Rectal smooth muscle tissue (tissue), 1 donor: ENCODE measurements at regions not wholly inside any gene's neighbourhood (a gene's known extent, or its start where the extent isn't known, plus 50 kb on each side); places are given as distances from the start of the nearest gene placed in this dataset.

Experiments used
- H3K27ac ChIP-seq: one replicate; pipeline ENCODE4 v1.7.0; 2013; ENCODE audit warnings: low read depth, low read length, inconsistent platforms
- H3K27me3 ChIP-seq: one replicate; pipeline ENCODE4 v1.7.0; 2013; ENCODE audit warnings: low read length; ENCODE audit not compliant: control insufficient read depth, insufficient read depth
- H3K36me3 ChIP-seq: one replicate; pipeline ENCODE4 v1.7.0; 2013; ENCODE audit warnings: low read length; ENCODE audit not compliant: control insufficient read depth, insufficient read depth
- H3K4me1 ChIP-seq: one replicate; pipeline ENCODE4 v1.7.0; 2013; ENCODE audit warnings: low read length; ENCODE audit not compliant: control insufficient read depth, insufficient read depth
- H3K4me3 ChIP-seq: one replicate; pipeline ENCODE4 v1.7.0; 2013; ENCODE audit warnings: low read length
- H3K9ac ChIP-seq: one replicate; pipeline ENCODE4 v1.7.0; 2013; ENCODE audit warnings: low read length

GRCh38 chr7:16021851-16022250 lies 335.4 kb upstream of the MEOX2 start:
- Histone ChIP-seq H3K4me1 (peaks cover 11% of the 10 kb centered on the region), H3K9ac (no peak overlapping the region), H3K4me3 (no peak overlapping the region), H3K27ac (no peak overlapping the region), H3K27me3 (no peaks in the 10 kb centered on the region), H3K36me3 (no peaks in the 10 kb centered on the region)

- Histone ChIP-seq H3K27ac (no peak overlapping the region), H3K4me1 (no peaks in the 10 kb centered on the region), H3K9ac (no peak overlapping the region), H3K27me3 (no peaks in the 10 kb centered on the region), H3K36me3 (no peaks in the 10 kb centered on the region), H3K4me3 (no peak overlapping the region)
Measured at GRCh38 chr7:16015981-16016380, 329.5 kb upstream of the MEOX2 start.

- H3K4me3 ChIP-seq: no peak overlapping the region
- H3K27me3 ChIP-seq: no peaks in the 10 kb centered on the region
- H3K4me1 ChIP-seq: no peaks in the 10 kb centered on the region
- H3K36me3 ChIP-seq: no peaks in the 10 kb centered on the region
- H3K27ac ChIP-seq: no peak overlapping the region
- H3K9ac ChIP-seq: no peak overlapping the region
Measured at GRCh38 chr7:16014031-16014430, 327.5 kb upstream of the MEOX2 start.

- no peaks in the 10 kb centered on the region for H3K36me3 ChIP-seq
- H3K4me3 ChIP-seq: no peak overlapping the region
- H3K27me3 ChIP-seq: no peaks in the 10 kb centered on the region
- H3K27ac ChIP-seq: no peak overlapping the region
- H3K4me1 ChIP-seq: no peaks in the 10 kb centered on the region
- no peak overlapping the region for H3K9ac ChIP-seq
Measured at GRCh38 chr7:16007911-16008310, 321.4 kb upstream of the MEOX2 start.

- no peak overlapping the region for H3K9ac ChIP-seq
- H3K4me3 ChIP-seq: no peak overlapping the region
- no peaks in the 10 kb centered on the region for H3K4me1 ChIP-seq
- no peaks in the 10 kb centered on the region for H3K27me3 ChIP-seq
- no peaks in the 10 kb centered on the region for H3K36me3 ChIP-seq
- H3K27ac ChIP-seq: no peak overlapping the region
Measured at GRCh38 chr7:16004702-16005101, 318.2 kb upstream of the MEOX2 start.

GRCh38 chr7:16001477-16001876 lies 315.0 kb upstream of the MEOX2 start:
- Histone ChIP-seq H3K4me3 (no peak overlapping the region), H3K9ac (no peak overlapping the region), H3K36me3 (no peaks in the 10 kb centered on the region), H3K4me1 (no peaks in the 10 kb centered on the region), H3K27ac (no peak overlapping the region), H3K27me3 (no peaks in the 10 kb centered on the region)

- Histone ChIP-seq H3K36me3 (no peaks in the 10 kb centered on the region), H3K27me3 (no peaks in the 10 kb centered on the region), H3K27ac (no peak overlapping the region), H3K9ac (no peak overlapping the region), H3K4me1 (no peaks in the 10 kb centered on the region), H3K4me3 (no peak overlapping the region)
Measured at GRCh38 chr7:15998617-15999016, 312.1 kb upstream of the MEOX2 start.

GRCh38 chr7:15995027-15995426 lies 308.5 kb upstream of the MEOX2 start:
- H3K4me3 ChIP-seq: no peak overlapping the region
- no peak overlapping the region for H3K27ac ChIP-seq
- H3K9ac ChIP-seq: no peak overlapping the region
- no peaks in the 10 kb centered on the region for H3K4me1 ChIP-seq
- H3K36me3 ChIP-seq: no peaks in the 10 kb centered on the region
- H3K27me3 ChIP-seq: no peaks in the 10 kb centered on the region

GRCh38 chr7:15989194-15989593 lies 302.7 kb upstream of the MEOX2 start:
- no peak overlapping the region for H3K27ac ChIP-seq
- no peaks in the 10 kb centered on the region for H3K27me3 ChIP-seq
- H3K4me1 ChIP-seq: no peaks in the 10 kb centered on the region
- H3K4me3 ChIP-seq: no peak overlapping the region
- no peaks in the 10 kb centered on the region for H3K36me3 ChIP-seq
- H3K9ac ChIP-seq: no peak overlapping the region

- H3K9ac ChIP-seq: no peak overlapping the region
- H3K4me1 ChIP-seq: no peaks in the 10 kb centered on the region
- H3K27me3 ChIP-seq: no peaks in the 10 kb centered on the region
- no peaks in the 10 kb centered on the region for H3K36me3 ChIP-seq
- no peak overlapping the region for H3K27ac ChIP-seq
- H3K4me3 ChIP-seq: no peak overlapping the region
Measured at GRCh38 chr7:15985587-15986384, 299.3 kb upstream of the MEOX2 start.

GRCh38 chr7:15977663-15978062 lies 291.2 kb upstream of the MEOX2 start:
- Histone ChIP-seq H3K4me3 (no peak overlapping the region), H3K4me1 (no peaks in the 10 kb centered on the region), H3K9ac (no peak overlapping the region), H3K27ac (no peak overlapping the region), H3K36me3 (no peaks in the 10 kb centered on the region), H3K27me3 (no peaks in the 10 kb centered on the region)

GRCh38 chr7:15972862-15973275 lies 286.4 kb upstream of the MEOX2 start:
- H3K27ac ChIP-seq: no peak overlapping the region
- no peaks in the 10 kb centered on the region for H3K36me3 ChIP-seq
- H3K27me3 ChIP-seq: no peaks in the 10 kb centered on the region
- H3K4me1 ChIP-seq: peaks cover 2% of the 10 kb centered on the region
- no peak overlapping the region for H3K4me3 ChIP-seq
- H3K9ac ChIP-seq: no peak overlapping the region

GRCh38 chr7:15967551-15967950 lies 281.1 kb upstream of the MEOX2 start:
- Histone ChIP-seq H3K27me3 (no peaks in the 10 kb centered on the region), H3K4me1 (peaks cover 2% of the 10 kb centered on the region), H3K27ac (no peak overlapping the region), H3K4me3 (no peak overlapping the region), H3K36me3 (no peaks in the 10 kb centered on the region), H3K9ac (no peak overlapping the region)
